ENCODE measurements at regions not wholly inside any gene's neighbourhood (a gene's known extent, or its start where the extent isn't known, plus 50 kb on each side); places are given as distances from the start of the nearest gene placed in this dataset.
"Not testable (repeated sequence)": the region's sequence is repeated elsewhere in the genome, so short reads cannot be mapped to it uniquely, and the experiment has no call there.

GRCh38 chr5:56763711-56764466 lies 51.5 kb upstream of the MAP3K1 start:
- H3K27me3 Mint-ChIP-seq: peaks cover 2% of the 10 kb centered on the region
- peaks cover 10% of the 10 kb centered on the region for H3K4me1 Mint-ChIP-seq
- H3K27ac Mint-ChIP-seq: no peak overlapping the region
- no peak for DNase-seq
- H3K9me3 Mint-ChIP-seq: peaks cover 7% of the 10 kb centered on the region
- CTCF ChIA-PET: no interaction called here
- POLR2A ChIA-PET: no interaction called here
- H3K4me3 Mint-ChIP-seq: no peak overlapping the region
- no peaks in the 10 kb centered on the region for H3K36me3 Mint-ChIP-seq (ENCODE audit: low read depth)

GRCh38 chr5:56763182-56763581 lies 52.2 kb upstream of the MAP3K1 start:
- peaks cover 2% of the 10 kb centered on the region for H3K27me3 Mint-ChIP-seq
- no peaks in the 10 kb centered on the region for H3K36me3 Mint-ChIP-seq (ENCODE audit: low read depth)
- CTCF ChIA-PET: interaction anchor here (0.6 kb wide), 1 partner anchor 30 kb away, joined by 3 read pairs; no protein-coding TSS in a partner anchor

GRCh38 chr5:56761151-56761885 lies 54.0 kb upstream of the MAP3K1 start:
- Mint-ChIP-seq H3K4me1 (peaks cover 10% of the 10 kb centered on the region), H3K4me3 (no peak overlapping the region), H3K36me3 (ENCODE audit: low read depth) (no peaks in the 10 kb centered on the region), H3K9me3 (no peaks in the 10 kb centered on the region), H3K27me3 (peaks cover 2% of the 10 kb centered on the region), H3K27ac (no peak overlapping the region)
- POLR2A ChIA-PET: interaction anchor here (0.5 kb wide), 1 partner anchor 144 kb away, joined by 4 read pairs; no protein-coding TSS in a partner anchor
- no peak for DNase-seq
- CTCF ChIA-PET: interaction anchor here (0.6 to 1.6 kb wide), 2 partner anchors 11 to 735 kb away, joined by 3 read pairs; no protein-coding TSS in a partner anchor

More at GRCh38 chr5:56763182-56763581, 52.2 kb upstream of the MAP3K1 start:
- no peak for DNase-seq
- peaks cover 10% of the 10 kb centered on the region for H3K4me1 Mint-ChIP-seq
- H3K4me3 Mint-ChIP-seq: no peak overlapping the region
- POLR2A ChIA-PET: no interaction called here
- no peak overlapping the region for H3K27ac Mint-ChIP-seq
- peaks cover 7% of the 10 kb centered on the region for H3K9me3 Mint-ChIP-seq

- H3K4me1 Mint-ChIP-seq: peaks cover 10% of the 10 kb centered on the region
- no peak overlapping the region for H3K4me3 Mint-ChIP-seq
- peaks cover 2% of the 10 kb centered on the region for H3K27me3 Mint-ChIP-seq
- no peak overlapping the region for H3K27ac Mint-ChIP-seq
- ChIA-PET CTCF (no interaction called here), POLR2A (interaction anchor here (0.5 kb wide), 1 partner anchor 144 kb away, joined by 4 read pairs; no protein-coding TSS in a partner anchor)
- no peaks in the 10 kb centered on the region for H3K9me3 Mint-ChIP-seq
- no peaks in the 10 kb centered on the region for H3K36me3 Mint-ChIP-seq (ENCODE audit: low read depth)
- DNase-seq: no peak
These were observed 54.6 kb upstream of the MAP3K1 start for GRCh38 chr5:56760723-56761122.

- no peaks in the 10 kb centered on the region for H3K9me3 Mint-ChIP-seq
- POLR2A ChIA-PET: no interaction called here
- peaks cover 10% of the 10 kb centered on the region for H3K4me1 Mint-ChIP-seq
- DNase-seq: no peak
- CTCF ChIA-PET: no interaction called here
- no peaks in the 10 kb centered on the region for H3K36me3 Mint-ChIP-seq (ENCODE audit: low read depth)
- no peak overlapping the region for H3K27ac Mint-ChIP-seq
- H3K4me3 Mint-ChIP-seq: no peak overlapping the region
- H3K27me3 Mint-ChIP-seq: peaks cover 3% of the 10 kb centered on the region
These were observed 55.7 kb upstream of the MAP3K1 start for GRCh38 chr5:56759521-56760216.

- Mint-ChIP-seq H3K9me3 (peaks cover 8% of the 10 kb centered on the region), H3K4me3 (no peak overlapping the region), H3K27ac (no peak overlapping the region), H3K36me3 (ENCODE audit: low read depth) (peaks cover under 1% of the 10 kb centered on the region), H3K27me3 (peaks cover 2% of the 10 kb centered on the region), H3K4me1 (no peaks in the 10 kb centered on the region)
- ChIA-PET CTCF (no interaction called here), POLR2A (no interaction called here)
- DNase-seq: no peak
These were observed 58.3 kb upstream of the MAP3K1 start for GRCh38 chr5:56757077-56757476.

GRCh38 chr5:56755036-56755555 lies 60.3 kb upstream of the MAP3K1 start:
- no peak for DNase-seq
- CTCF ChIA-PET: no interaction called here
- Mint-ChIP-seq H3K27me3 (peaks cover 2% of the 10 kb centered on the region), H3K36me3 (ENCODE audit: low read depth) (peaks cover 5% of the 10 kb centered on the region), H3K4me1 (no peaks in the 10 kb centered on the region), H3K4me3 (no peak overlapping the region), H3K27ac (no peak overlapping the region), H3K9me3 (peaks cover 16% of the 10 kb centered on the region)
- POLR2A ChIA-PET: no interaction called here

- H3K4me1 Mint-ChIP-seq; H3K4me3 Mint-ChIP-seq; H3K27me3 Mint-ChIP-seq; DNase-seq; H3K36me3 Mint-ChIP-seq (ENCODE audit: low read depth); POLR2A ChIA-PET; H3K27ac Mint-ChIP-seq; CTCF ChIA-PET: not testable (repeated sequence)
- H3K9me3 Mint-ChIP-seq: peaks cover 17% of the 10 kb centered on the region
These were observed 61.8 kb upstream of the MAP3K1 start for GRCh38 chr5:56753588-56753987.

- Mint-ChIP-seq H3K9me3 (peaks cover 17% of the 10 kb centered on the region), H3K4me3 (no peak overlapping the region), H3K27ac (no peak overlapping the region), H3K4me1 (no peaks in the 10 kb centered on the region), H3K27me3 (peaks cover 2% of the 10 kb centered on the region), H3K36me3 (ENCODE audit: low read depth) (peaks cover 5% of the 10 kb centered on the region)
- DNase-seq: no peak
- ChIA-PET POLR2A (no interaction called here), CTCF (no interaction called here)
These were observed 63.6 kb upstream of the MAP3K1 start for GRCh38 chr5:56751572-56752313.

- POLR2A ChIA-PET: no interaction called here
- no peak for DNase-seq
- H3K9me3 Mint-ChIP-seq: peaks cover 17% of the 10 kb centered on the region
- H3K27ac Mint-ChIP-seq: no peak overlapping the region
- CTCF ChIA-PET: no interaction called here
- H3K27me3 Mint-ChIP-seq: no peaks in the 10 kb centered on the region
- H3K4me1 Mint-ChIP-seq: no peaks in the 10 kb centered on the region
- H3K36me3 Mint-ChIP-seq (ENCODE audit: low read depth): peaks cover 5% of the 10 kb centered on the region
- no peak overlapping the region for H3K4me3 Mint-ChIP-seq
These were observed 65.5 kb upstream of the MAP3K1 start for GRCh38 chr5:56749842-56750241.

GRCh38 chr5:56746553-56747339 lies 68.6 kb upstream of the MAP3K1 start:
- CTCF ChIA-PET: no interaction called here
- Mint-ChIP-seq H3K4me1 (no peaks in the 10 kb centered on the region), H3K36me3 (ENCODE audit: low read depth) (peaks cover 3% of the 10 kb centered on the region)

GRCh38 chr5:56745864-56746263 lies 69.5 kb upstream of the MAP3K1 start:
- Mint-ChIP-seq H3K4me3 (no peak overlapping the region), H3K9me3 (peaks cover 6% of the 10 kb centered on the region), H3K27me3 (no peaks in the 10 kb centered on the region), H3K36me3 (ENCODE audit: low read depth) (peaks cover 3% of the 10 kb centered on the region), H3K4me1 (no peaks in the 10 kb centered on the region), H3K27ac (no peak overlapping the region)
- POLR2A ChIA-PET: no interaction called here
- CTCF ChIA-PET: no interaction called here
- no peak for DNase-seq

More at GRCh38 chr5:56746553-56747339, 68.6 kb upstream of the MAP3K1 start:
- POLR2A ChIA-PET: no interaction called here
- Mint-ChIP-seq H3K9me3 (peaks cover 10% of the 10 kb centered on the region), H3K27ac (no peak overlapping the region), H3K27me3 (no peaks in the 10 kb centered on the region), H3K4me3 (no peak overlapping the region)
- no peak for DNase-seq

Measured in activated CD4-positive, alpha-beta T cell treated with anti-CD3 and anti-CD28 coated beads, Interleukin-2, amount 10 ng/mL, durations not matched to agents 7 days and 5 days (primary cell).